HL-60/S4 (cell line): ENCODE measurements at regions not wholly inside any gene's neighbourhood (a gene's known extent, or its start where the extent isn't known, plus 50 kb on each side); places are given as distances from the start of the nearest gene placed in this dataset.

Experiments used
- in situ Hi-C: fragments of 300-500 bp; cut with MboI; formaldehyde crosslinking; loops from 2 replicates; pipeline ENCODE4 v1.14.3; 2022; ENCODE audit warnings: low sequenced_read_pairs

GRCh38 chr2:240277073-240277806 lies 136.8 kb upstream of the OTOS start:
- in situ Hi-C loops, result no loop called here

- in situ Hi-C loops, result no loop called here
Observed at GRCh38 chr2:240277807-240278522, 137.5 kb upstream of the OTOS start.

- in situ Hi-C loops, result no loop called here
Observed at GRCh38 chr2:240278661-240279060, 138.2 kb upstream of the OTOS start.

- in situ Hi-C loops, result no loop called here
Observed at GRCh38 chr2:240280621-240281020, 140.2 kb upstream of the OTOS start.

- in situ Hi-C loops, result no loop called here
Observed at GRCh38 chr2:240284503-240285259, 144.2 kb upstream of the OTOS start.

GRCh38 chr2:240285725-240286124 lies 145.3 kb upstream of the OTOS start:
- in situ Hi-C loops, result no loop called here

GRCh38 chr2:240286596-240286995 lies 146.1 kb upstream of the OTOS start:
- in situ Hi-C loops, result no loop called here

GRCh38 chr2:240287011-240287410 lies 146.6 kb upstream of the OTOS start:
- in situ Hi-C loops, result no loop called here

GRCh38 chr2:240287496-240288086 lies 147.1 kb upstream of the OTOS start:
- in situ Hi-C loops, result no loop called here

- in situ Hi-C loops, result no loop called here
Observed at GRCh38 chr2:240288087-240288521, 147.4 kb upstream of the GPC1 start.

- in situ Hi-C loops, result no loop called here
Observed at GRCh38 chr2:240289701-240290431, 145.6 kb upstream of the GPC1 start.

- in situ Hi-C loops, result no loop called here
Observed at GRCh38 chr2:240290432-240291336, 144.8 kb upstream of the GPC1 start.

GRCh38 chr2:240291337-240292034 lies 144.0 kb upstream of the GPC1 start:
- in situ Hi-C loops, result no loop called here

- in situ Hi-C loops, result no loop called here
Observed at GRCh38 chr2:240292035-240292574, 143.4 kb upstream of the GPC1 start.

- in situ Hi-C loops, result no loop called here
Observed at GRCh38 chr2:240292619-240293525, 142.6 kb upstream of the GPC1 start.

- in situ Hi-C loops, result no loop called here
Observed at GRCh38 chr2:240293557-240294461, 141.7 kb upstream of the GPC1 start.

- in situ Hi-C loops, result no loop called here
Observed at GRCh38 chr2:240294514-240294913, 140.9 kb upstream of the GPC1 start.
